H9 (cell line): ENCODE measurements at regions not wholly inside any gene's neighbourhood (a gene's known extent, or its start where the extent isn't known, plus 50 kb on each side); places are given as distances from the start of the nearest gene placed in this dataset.

Source experiments
- DNase-seq: peaks from one replicate; pipeline ENCODE4 v3.0.0-alpha.2; 2017
- H2AFZ ChIP-seq: one replicate; pipeline ENCODE4 v1.6.1; 2013; ENCODE audit warnings: mild to moderate bottlenecking, low read length, control low read depth, moderate library complexity
- H2AK5ac ChIP-seq: 2 replicates; pipeline ENCODE4 v1.6.1; 2013; ENCODE audit warnings: low read length, control low read depth, mixed read lengths; ENCODE audit not compliant: insufficient read length
- H2BK120ac ChIP-seq: one replicate; pipeline ENCODE4 v1.6.1; 2013; ENCODE audit warnings: low read depth, mild to moderate bottlenecking, low read length, control low read depth, inconsistent platforms; ENCODE audit not compliant: poor library complexity, severe bottlenecking
- H2BK12ac ChIP-seq: 2 replicates; pipeline ENCODE4 v1.6.1; 2013; ENCODE audit warnings: low read length, control low read depth, mixed read lengths, low read depth; ENCODE audit not compliant: insufficient read length
- H2BK15ac ChIP-seq: 2 replicates; pipeline ENCODE4 v1.6.1; 2013; ENCODE audit warnings: low read depth, low read length, control low read depth
- H2BK20ac ChIP-seq: one replicate; pipeline ENCODE4 v1.6.1; 2013; ENCODE audit warnings: low read depth, mild to moderate bottlenecking, low read length, control low read depth, inconsistent platforms; ENCODE audit not compliant: poor library complexity, severe bottlenecking
- H2BK5ac ChIP-seq: 2 replicates; pipeline ENCODE4 v1.6.1; 2013; ENCODE audit warnings: low read length, control low read depth, mixed read lengths; ENCODE audit not compliant: insufficient read length
- H3K14ac ChIP-seq: 2 replicates; pipeline ENCODE4 v1.6.1; 2013; ENCODE audit warnings: low read length, control low read depth; ENCODE audit not compliant: insufficient read depth
- H3K18ac ChIP-seq: 2 replicates; pipeline ENCODE4 v1.6.1; 2013; ENCODE audit warnings: low read depth, mild to moderate bottlenecking, mixed read lengths, low read length, control low read depth; ENCODE audit not compliant: insufficient read length
- H3K23ac ChIP-seq: 2 replicates; pipeline ENCODE4 v1.6.1; 2013; ENCODE audit warnings: low read length, control low read depth, mixed read lengths, low read depth; ENCODE audit not compliant: insufficient read length
- H3K23me2 ChIP-seq: 2 replicates; pipeline ENCODE4 v1.6.1; 2013; ENCODE audit warnings: low read depth, mild to moderate bottlenecking, mixed read lengths, low read length, control low read depth; ENCODE audit not compliant: insufficient read length, poor library complexity, severe bottlenecking
- H3K27ac ChIP-seq: 2 replicates; pipeline ENCODE4 v1.5.1; 2013; ENCODE audit warnings: low read length, control low read depth, mixed read lengths, low read depth; ENCODE audit not compliant: insufficient read length
- H3K27me3 ChIP-seq: 2 replicates; pipeline ENCODE4 v1.6.1; 2013; ENCODE audit warnings: low read length, control low read depth, inconsistent platforms; ENCODE audit not compliant: insufficient read depth
- H3K4ac ChIP-seq: 2 replicates; pipeline ENCODE4 v1.6.1; 2013; ENCODE audit warnings: low read depth, mild to moderate bottlenecking, control low read depth, inconsistent platforms, low read length, moderate library complexity
- H3K4me1 ChIP-seq: 2 replicates; pipeline ENCODE4 v1.6.1; 2013; ENCODE audit warnings: low read length, control low read depth, inconsistent platforms; ENCODE audit not compliant: insufficient read depth
- H3K4me2 ChIP-seq: 2 replicates; pipeline ENCODE4 v1.6.1; 2013; ENCODE audit warnings: low read length, control low read depth, mixed read lengths; ENCODE audit not compliant: insufficient read length, insufficient read depth
- H3K56ac ChIP-seq: 2 replicates; pipeline ENCODE4 v1.6.1; 2013; ENCODE audit warnings: low read depth, mild to moderate bottlenecking, mixed read lengths, low read length, control low read depth; ENCODE audit not compliant: insufficient read length
- H3K79me1 ChIP-seq: 2 replicates; pipeline ENCODE4 v1.6.1; 2013; ENCODE audit warnings: low read depth, mild to moderate bottlenecking, moderate library complexity, low read length, control low read depth, inconsistent platforms; ENCODE audit not compliant: insufficient read depth, poor library complexity, severe bottlenecking
- H3K79me2 ChIP-seq: 2 replicates; pipeline ENCODE4 v1.6.1; 2013; ENCODE audit warnings: low read length, control low read depth, inconsistent platforms; ENCODE audit not compliant: insufficient read depth
- H3K9ac ChIP-seq: 2 replicates; pipeline ENCODE4 v1.6.1; 2013; ENCODE audit warnings: low read length, control low read depth, mixed read lengths; ENCODE audit not compliant: insufficient read length; ENCODE audit errors: extremely low read depth
- H3K9me3 ChIP-seq: one replicate; pipeline ENCODE4 v1.6.1; 2013; ENCODE audit warnings: low read depth, low read length, inconsistent platforms; ENCODE audit not compliant: control insufficient read depth
- H3T11ph ChIP-seq: one replicate; pipeline ENCODE4 v1.6.1; 2013; ENCODE audit warnings: mild to moderate bottlenecking, low read length, control low read depth, inconsistent platforms
- H4K20me1 ChIP-seq: one replicate; pipeline ENCODE4 v1.6.1; 2013; ENCODE audit not compliant: control insufficient read depth, insufficient read length, insufficient read depth
- H4K5ac ChIP-seq: 2 replicates; pipeline ENCODE4 v1.6.1; 2013; ENCODE audit warnings: low read depth, mild to moderate bottlenecking, mixed read lengths, low read length, control low read depth; ENCODE audit not compliant: insufficient read length
- H4K8ac ChIP-seq: replicated peaks from 2 replicates; pipeline ENCODE4 v1.6.1; 2013; ENCODE audit warnings: low read length, control low read depth, mixed read lengths, low read depth; ENCODE audit not compliant: insufficient read length
- H4K91ac ChIP-seq: 2 replicates; pipeline ENCODE4 v1.6.1; 2013; ENCODE audit warnings: low read depth, mild to moderate bottlenecking, moderate library complexity, mixed read lengths, low read length, control low read depth; ENCODE audit not compliant: insufficient read length
- H3K27ac Mint-ChIP-seq, 3 experiments: 2 replicates in 2 of 3; 3 replicates in 1 of 3; pipeline ENCODE4 v1.8.0; 2020 to 2021; ENCODE audit warnings: mixed read lengths in 3 of 3, mild to moderate bottlenecking in 1 of 3, moderate library complexity in 1 of 3
- H3K27me3 Mint-ChIP-seq: 2 replicates; pipeline ENCODE4 v1.8.0; 2021; ENCODE audit warnings: low read depth, mild to moderate bottlenecking, moderate library complexity, mixed read lengths
- H3K36me3 Mint-ChIP-seq, 3 experiments: 2 replicates in 2 of 3; 3 replicates in 1 of 3; pipeline ENCODE4 v1.8.0; 2020 to 2021; ENCODE audit warnings: low read depth in 3 of 3, mixed read lengths in 3 of 3; ENCODE audit not compliant: insufficient read depth in 1 of 3
- H3K4me1 Mint-ChIP-seq, 2 experiments: 2 replicates each; pipeline ENCODE4 v1.8.0; 2020; ENCODE audit warnings: mixed read lengths in 2 of 2
- H3K4me3 Mint-ChIP-seq, 2 experiments: 2 replicates in 1 of 2; 3 replicates in 1 of 2; pipeline ENCODE4 v1.8.0; 2020 to 2021; ENCODE audit warnings: mild to moderate bottlenecking in 2 of 2, mixed read lengths in 2 of 2, moderate library complexity in 1 of 2
- H3K9me3 Mint-ChIP-seq, 2 experiments: 2 replicates in 1 of 2; 3 replicates in 1 of 2; pipeline ENCODE4 v1.8.0; 2020; ENCODE audit warnings: mild to moderate bottlenecking in 2 of 2, mixed read lengths in 2 of 2, moderate library complexity in 1 of 2
- WGBS: extraction: QIAGEN DNeasy Blood & Tissue Kit; methylation state at CpG from one replicate; pipeline ENCODE4 v1.1.7; 2013; ENCODE audit warnings: missing lambda C conversion rate, low lambda C conversion rate, mixed read lengths; ENCODE audit not compliant: insufficient read length; ENCODE audit errors: extremely low coverage; 5-methylcytosine and 5-hydroxymethylcytosine counted together
- TF ChIP-seq, protein P1 (sequence below): fragments of 200-600 bp; sonication (generic); conservative IDR thresholded peaks from 3 replicates; pipeline ENCODE4 v1.8.0; 2021; ENCODE audit warnings: antibody characterized with exemption, mild to moderate bottlenecking

DNA sequence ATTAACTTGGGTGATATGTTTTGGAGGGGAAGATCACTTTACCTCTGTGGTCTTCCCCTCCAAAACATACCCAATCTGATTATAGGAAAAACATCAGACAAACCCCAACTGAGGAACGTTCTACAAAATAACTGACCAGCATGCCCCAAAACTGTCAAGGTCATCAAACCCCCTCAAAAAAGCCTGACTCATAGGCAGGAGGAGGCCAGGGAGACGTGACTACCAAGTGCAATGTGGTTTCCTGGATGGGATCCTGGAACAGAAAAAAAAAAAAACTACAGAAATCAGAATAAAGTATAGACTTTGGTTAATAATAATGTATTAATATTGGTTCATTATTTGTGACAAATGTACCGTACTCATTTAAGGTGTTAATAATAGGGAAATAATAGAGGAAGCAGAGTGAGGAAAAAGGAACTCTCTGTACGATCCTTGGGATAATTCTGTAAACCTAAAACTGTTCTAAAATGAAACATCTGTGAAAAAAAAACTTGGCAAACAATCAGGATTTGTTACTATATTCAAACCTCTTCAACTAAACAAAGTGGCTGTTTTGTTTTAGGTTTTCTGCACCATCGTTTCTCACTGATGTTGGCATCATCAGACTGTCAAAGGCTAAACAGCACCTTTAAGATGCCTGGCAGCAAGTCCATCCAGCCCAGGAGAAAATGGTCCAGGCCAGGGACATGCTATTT lies 266.7 kb upstream of the SDK2 start:
- H3K4me1 ChIP-seq = no peaks in the 10 kb centered on the region
- Mint-ChIP-seq H3K27ac (no peak overlapping the region), H3K9me3 (peaks cover 5 to 7% of the 10 kb centered on the region in 2 experiments; a peak in 4 of 5 replicates), H3K4me1 (peaks cover 0 to 3% of the 10 kb centered on the region in 2 experiments; a peak in 1 of 4 replicates), H3K36me3 (no peaks in the 10 kb centered on the region; a peak in 1 of 7 replicates), H3K27me3 (peaks cover 94% of the 10 kb centered on the region), H3K4me3 (no peak overlapping the region)
- H4K5ac ChIP-seq = no peak overlapping the region
- no peak overlapping the region for H2BK5ac ChIP-seq
- H2BK120ac ChIP-seq = no peak overlapping the region
- no peak overlapping the region for H4K8ac ChIP-seq
- DNase-seq = no peak
- no peaks in the 10 kb centered on the region for H3K9me3 ChIP-seq
- H3K27me3 ChIP-seq = peaks cover 16% of the 10 kb centered on the region; the same call in 1 of the 2 replicates
- H4K20me1 ChIP-seq = no peaks in the 10 kb centered on the region
- no peak overlapping the region for H3K4ac ChIP-seq
- H2AFZ ChIP-seq = no peak overlapping the region
- no peak overlapping the region for H3K18ac ChIP-seq
- no peak overlapping the region for H2AK5ac ChIP-seq
- no peak overlapping the region for H3K9ac ChIP-seq
- WGBS = no CpG with 5 or more reads among the region's 5 CpGs
- no peaks in the 10 kb centered on the region for H3K23me2 ChIP-seq
- H3K79me1 ChIP-seq = no peaks in the 10 kb centered on the region
- H3T11ph ChIP-seq = no peak overlapping the region
- H3K14ac ChIP-seq = no peak overlapping the region
- H3K27ac ChIP-seq = no peak overlapping the region
- no peak overlapping the region for H4K91ac ChIP-seq
- no peak overlapping the region for H3K56ac ChIP-seq
- no peak overlapping the region for H2BK12ac ChIP-seq
- no peak overlapping the region for H3K4me2 ChIP-seq
- no peak overlapping the region for H3K23ac ChIP-seq
- no peak overlapping the region for H2BK20ac ChIP-seq
- H3K79me2 ChIP-seq = no peaks in the 10 kb centered on the region
- no peak overlapping the region for H2BK15ac ChIP-seq
- TF ChIP-seq, protein P1, sequence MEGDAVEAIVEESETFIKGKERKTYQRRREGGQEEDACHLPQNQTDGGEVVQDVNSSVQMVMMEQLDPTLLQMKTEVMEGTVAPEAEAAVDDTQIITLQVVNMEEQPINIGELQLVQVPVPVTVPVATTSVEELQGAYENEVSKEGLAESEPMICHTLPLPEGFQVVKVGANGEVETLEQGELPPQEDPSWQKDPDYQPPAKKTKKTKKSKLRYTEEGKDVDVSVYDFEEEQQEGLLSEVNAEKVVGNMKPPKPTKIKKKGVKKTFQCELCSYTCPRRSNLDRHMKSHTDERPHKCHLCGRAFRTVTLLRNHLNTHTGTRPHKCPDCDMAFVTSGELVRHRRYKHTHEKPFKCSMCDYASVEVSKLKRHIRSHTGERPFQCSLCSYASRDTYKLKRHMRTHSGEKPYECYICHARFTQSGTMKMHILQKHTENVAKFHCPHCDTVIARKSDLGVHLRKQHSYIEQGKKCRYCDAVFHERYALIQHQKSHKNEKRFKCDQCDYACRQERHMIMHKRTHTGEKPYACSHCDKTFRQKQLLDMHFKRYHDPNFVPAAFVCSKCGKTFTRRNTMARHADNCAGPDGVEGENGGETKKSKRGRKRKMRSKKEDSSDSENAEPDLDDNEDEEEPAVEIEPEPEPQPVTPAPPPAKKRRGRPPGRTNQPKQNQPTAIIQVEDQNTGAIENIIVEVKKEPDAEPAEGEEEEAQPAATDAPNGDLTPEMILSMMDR = no peak
